C4-2B (cell line): ENCODE measurements at regions not wholly inside any gene's neighbourhood (a gene's known extent, or its start where the extent isn't known, plus 50 kb on each side); places are given as distances from the start of the nearest gene placed in this dataset.
"Not testable (repeated sequence)": the region's sequence is repeated elsewhere in the genome, so short reads cannot be mapped to it uniquely, and the experiment has no call there.

Experiments
- H3K27ac ChIP-seq: fragments of 450-650 bp; 2 replicates; pipeline ENCODE4 v1.5.1; 2017
- ZFX ChIP-seq: fragments of 450-650 bp; IDR thresholded peaks from 2 replicates; pipeline ENCODE4 v1.6.1; 2017
- TF ChIP-seq, protein P1 (sequence below): fragments of 450-650 bp; conservative IDR thresholded peaks from 2 replicates; pipeline ENCODE4 v1.5.1; 2017; ENCODE audit warnings: mild to moderate bottlenecking

DNA sequence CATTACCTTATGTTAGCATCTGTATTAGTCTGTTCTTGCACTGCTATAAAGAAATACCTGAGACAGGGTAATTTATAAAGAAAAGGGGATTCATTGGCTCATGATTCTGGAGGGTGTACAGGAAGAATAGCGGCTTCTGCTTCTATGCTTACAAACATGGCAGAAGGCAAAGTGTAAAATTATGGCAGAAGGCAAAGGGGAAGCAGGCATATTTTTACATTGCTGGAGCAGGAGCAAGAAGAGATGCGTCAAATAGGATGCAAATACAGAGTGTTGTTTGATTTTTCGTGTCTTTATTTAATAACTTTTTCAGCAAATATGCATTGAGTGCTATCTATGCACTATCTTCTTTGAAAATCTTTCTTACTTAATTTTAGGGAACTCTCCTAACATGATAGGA lies 210.7 kb upstream of the SSTR1 start:
- H3K27ac ChIP-seq = no peak overlapping the region
- TF ChIP-seq ZFX = no peak
- TF ChIP-seq, protein P1, sequence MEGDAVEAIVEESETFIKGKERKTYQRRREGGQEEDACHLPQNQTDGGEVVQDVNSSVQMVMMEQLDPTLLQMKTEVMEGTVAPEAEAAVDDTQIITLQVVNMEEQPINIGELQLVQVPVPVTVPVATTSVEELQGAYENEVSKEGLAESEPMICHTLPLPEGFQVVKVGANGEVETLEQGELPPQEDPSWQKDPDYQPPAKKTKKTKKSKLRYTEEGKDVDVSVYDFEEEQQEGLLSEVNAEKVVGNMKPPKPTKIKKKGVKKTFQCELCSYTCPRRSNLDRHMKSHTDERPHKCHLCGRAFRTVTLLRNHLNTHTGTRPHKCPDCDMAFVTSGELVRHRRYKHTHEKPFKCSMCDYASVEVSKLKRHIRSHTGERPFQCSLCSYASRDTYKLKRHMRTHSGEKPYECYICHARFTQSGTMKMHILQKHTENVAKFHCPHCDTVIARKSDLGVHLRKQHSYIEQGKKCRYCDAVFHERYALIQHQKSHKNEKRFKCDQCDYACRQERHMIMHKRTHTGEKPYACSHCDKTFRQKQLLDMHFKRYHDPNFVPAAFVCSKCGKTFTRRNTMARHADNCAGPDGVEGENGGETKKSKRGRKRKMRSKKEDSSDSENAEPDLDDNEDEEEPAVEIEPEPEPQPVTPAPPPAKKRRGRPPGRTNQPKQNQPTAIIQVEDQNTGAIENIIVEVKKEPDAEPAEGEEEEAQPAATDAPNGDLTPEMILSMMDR = no peak

DNA sequence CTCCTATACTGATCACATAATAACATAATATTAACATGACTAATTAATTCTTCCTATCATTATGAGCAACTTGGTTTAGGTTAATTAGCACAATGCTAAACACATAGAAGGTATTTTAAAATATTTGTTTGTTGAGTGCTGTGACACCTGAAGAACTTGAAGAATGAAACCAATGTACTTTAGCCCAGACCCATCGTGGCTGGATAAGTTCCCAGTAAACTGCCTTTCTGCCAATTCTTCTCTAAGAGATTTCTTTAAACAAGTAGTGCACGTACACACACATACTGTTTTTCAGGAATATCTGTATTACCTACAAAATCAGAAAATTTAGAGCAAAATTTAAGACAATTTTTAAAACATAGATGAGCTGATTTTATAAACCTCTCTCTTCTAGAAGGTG lies 207.4 kb upstream of the SSTR1 start:
- TF ChIP-seq, protein P1 = no peak
- TF ChIP-seq ZFX = no peak
- H3K27ac ChIP-seq = no peak overlapping the region

DNA sequence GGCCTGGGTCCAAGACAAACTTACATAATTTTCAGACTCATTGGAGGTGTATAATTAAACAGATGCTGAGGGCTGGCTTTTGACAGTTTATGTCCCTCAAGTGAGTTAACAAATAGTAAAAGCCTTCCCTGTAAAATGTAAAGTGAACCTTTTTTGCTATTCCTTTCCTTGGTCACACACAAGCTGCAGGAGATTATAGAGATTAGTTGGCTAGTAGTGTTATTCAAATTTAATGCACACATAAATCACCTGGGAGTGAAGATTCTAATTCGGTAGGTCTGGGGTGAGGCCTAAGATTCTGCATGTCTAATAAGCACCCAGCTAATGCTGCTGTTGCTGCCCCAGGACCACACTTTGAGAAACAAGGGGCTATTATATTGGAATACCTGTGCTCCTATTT lies 206.2 kb upstream of the SSTR1 start:
- H3K27ac ChIP-seq = no peak overlapping the region
- TF ChIP-seq, protein P1 = no peak
- TF ChIP-seq ZFX = no peak

DNA sequence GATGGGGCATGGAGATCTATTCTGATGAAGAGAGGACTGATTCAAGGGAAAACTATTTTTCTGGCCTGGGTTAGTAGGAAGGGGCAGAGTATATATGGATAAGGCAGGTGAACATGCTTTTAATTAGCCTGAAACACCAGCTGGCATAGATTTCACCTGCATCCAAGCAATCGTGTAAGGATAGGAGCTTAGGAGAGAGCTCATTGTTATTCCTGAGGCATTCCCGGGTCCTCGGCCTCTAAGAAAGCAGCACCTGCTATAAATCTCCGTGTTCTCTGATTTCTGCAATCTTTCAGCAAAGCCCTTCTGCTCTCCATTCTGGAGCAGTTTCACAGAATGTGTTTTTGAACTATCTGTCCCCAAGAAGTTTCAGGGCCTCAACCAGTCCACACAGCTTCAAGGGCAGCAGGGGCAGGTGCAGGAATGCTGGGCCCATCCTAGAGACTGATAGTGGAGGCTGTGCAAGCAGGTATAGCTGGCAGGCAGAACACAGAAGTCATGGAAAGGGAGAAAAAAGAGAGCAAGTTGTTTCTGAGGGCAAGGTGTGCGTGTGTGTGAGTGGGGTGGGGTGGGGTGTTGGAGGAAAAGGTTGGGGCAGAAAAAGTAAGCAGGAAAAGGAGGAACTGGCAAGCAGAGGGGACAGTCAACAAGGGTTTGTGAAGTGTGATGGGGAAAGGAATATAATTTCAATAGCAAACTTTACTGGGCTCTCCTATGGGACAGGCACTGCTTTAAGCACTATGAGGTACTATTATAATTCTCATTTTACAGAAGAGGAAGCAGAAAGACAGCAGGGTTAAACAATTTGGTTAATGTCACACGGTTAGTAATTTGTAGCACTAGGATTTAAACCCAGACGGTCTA lies 203.7 kb upstream of the SSTR1 start:
- TF ChIP-seq, protein P1 = no peak
- no peak overlapping the region for H3K27ac ChIP-seq

DNA sequence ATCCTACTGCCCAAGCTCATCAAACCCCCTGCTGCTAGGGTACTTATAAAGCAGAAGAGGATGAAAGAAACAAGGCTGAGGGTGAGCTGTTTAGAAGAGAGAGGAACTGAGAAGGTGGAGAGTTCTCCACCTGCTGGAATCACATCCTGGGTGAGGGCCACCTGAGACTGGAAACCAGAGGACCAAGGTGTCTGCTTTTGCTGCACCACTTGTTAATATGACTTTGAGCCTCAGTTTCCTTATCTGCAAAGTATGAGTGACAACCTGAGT lies 203.2 kb upstream of the SSTR1 start:
- TF ChIP-seq, protein P1 = no peak
- no peak for TF ChIP-seq ZFX
- H3K27ac ChIP-seq = no peak overlapping the region

DNA sequence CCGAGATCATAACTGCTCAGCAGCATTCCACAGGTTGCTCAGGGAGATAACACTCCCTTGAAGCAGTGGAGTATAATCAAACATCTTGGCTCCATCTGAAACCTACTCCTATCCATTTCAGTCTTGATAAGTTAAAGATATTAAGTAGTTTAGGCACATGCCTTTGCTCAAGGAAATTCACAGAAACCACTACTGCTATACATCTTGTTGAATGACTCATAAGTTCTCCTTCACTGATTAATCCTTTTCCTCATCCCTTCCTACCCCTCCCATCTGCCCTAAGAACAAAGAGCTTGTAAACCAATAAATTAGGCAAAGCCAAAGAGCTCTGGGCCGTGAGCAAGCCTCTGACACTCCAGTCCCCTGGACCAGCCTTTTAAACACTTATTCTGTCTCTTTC lies 196.5 kb upstream of the SSTR1 start:
- not testable (repeated sequence) for H3K27ac ChIP-seq

DNA sequence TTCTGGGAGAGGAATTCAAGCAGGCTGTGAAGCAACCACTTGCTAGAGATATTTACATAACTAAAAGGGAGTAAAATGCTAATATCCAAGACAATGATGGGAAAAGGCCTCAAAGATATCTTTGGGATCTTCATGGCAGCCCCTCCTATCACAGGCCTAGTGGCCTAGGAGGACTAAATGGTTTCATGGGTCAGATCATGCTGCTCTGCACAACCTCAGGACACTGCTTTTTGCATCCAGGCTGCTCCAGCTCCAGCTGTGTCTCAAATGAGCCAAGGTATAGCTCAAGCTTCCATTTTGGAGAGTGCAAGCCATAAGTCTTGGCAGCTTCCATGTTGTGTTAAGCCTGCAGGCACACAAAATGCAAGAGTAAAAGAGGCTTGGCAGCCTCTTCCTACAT lies 195.6 kb upstream of the SSTR1 start:
- H3K27ac ChIP-seq = no peak overlapping the region
- TF ChIP-seq, protein P1 = no peak
- TF ChIP-seq ZFX = no peak

DNA sequence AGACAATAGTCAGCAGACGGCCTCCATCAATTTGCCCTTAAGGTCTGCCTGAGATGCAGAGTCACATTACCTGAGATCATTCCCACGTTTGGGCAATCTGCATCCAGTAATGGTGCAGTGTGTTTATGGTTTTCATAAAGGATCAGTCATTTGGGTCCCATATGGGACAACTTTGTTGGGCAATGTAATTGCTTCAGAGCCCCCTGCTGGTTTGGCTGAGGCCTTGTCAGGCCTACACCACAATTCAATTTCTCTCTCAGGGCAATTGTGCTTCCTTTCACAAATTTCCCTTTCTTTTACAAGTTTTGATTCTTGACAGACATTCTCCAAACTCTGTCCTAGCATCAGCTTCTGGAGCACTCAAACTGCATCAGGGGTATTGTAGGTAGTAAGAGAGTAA lies 191.2 kb upstream of the SSTR1 start:
- H3K27ac ChIP-seq = no peak overlapping the region
- no peak for TF ChIP-seq ZFX
- TF ChIP-seq, protein P1 = peak; percentile 50
